Cardiac muscle cell (in vitro differentiated cells and primary cell): ENCODE measurements at regions not wholly inside any gene's neighbourhood (a gene's known extent, or its start where the extent isn't known, plus 50 kb on each side); places are given as distances from the start of the nearest gene placed in this dataset.
A peak's percentile ranks its signal among the peaks of the same experiment; 100 is the strongest.

ENCODE experiments used
- DNase-seq, 2 donors: peaks; one replicate each; pipeline versions ENCODE4 v3.0.0 to v3.0.0-alpha.2; 2010 to 2017; ENCODE audit warnings: low read depth in 1 of 2, low spot score in 1 of 2
- H3K27ac ChIP-seq: fragments of 200-600 bp; sonication (generic); 2 replicates; pipeline ENCODE4 v1.5.1; 2016
- H3K27me3 ChIP-seq: fragments of 200-600 bp; sonication (generic); 2 replicates; pipeline ENCODE4 v1.6.0; 2016; ENCODE audit warnings: control low read depth
- H3K36me3 ChIP-seq: fragments of 200-600 bp; sonication (generic); 2 replicates; pipeline ENCODE4 v1.5.1; 2016; ENCODE audit warnings: control low read depth
- H3K4me1 ChIP-seq: fragments of 200-600 bp; sonication (generic); 2 replicates; pipeline ENCODE4 v1.8.1; 2017; ENCODE audit warnings: low read depth, mild to moderate bottlenecking, mixed run types
- H3K4me3 ChIP-seq: fragments of 200-600 bp; sonication (generic); 2 replicates; pipeline ENCODE4 v1.5.1; 2016; ENCODE audit warnings: mild to moderate bottlenecking
- H3K9me3 ChIP-seq: fragments of 200-600 bp; sonication (generic); 2 replicates; pipeline ENCODE4 v1.5.1; 2017; ENCODE audit warnings: low read depth, mild to moderate bottlenecking, control low read depth
- CTCF ChIP-seq: IDR thresholded peaks from 2 replicates; pipeline ENCODE4 v1.5.1; 2012; ENCODE audit warnings: low read depth, mild to moderate bottlenecking, low read length

GRCh38 chr2:67570611-67571010 lies 173.5 kb downstream of the ETAA1 start:
- Histone ChIP-seq H3K27me3 (no peaks in the 10 kb centered on the region), H3K36me3 (no peaks in the 10 kb centered on the region), H3K9me3 (no peaks in the 10 kb centered on the region), H3K4me1 (no peaks in the 10 kb centered on the region), H3K27ac (no peak overlapping the region), H3K4me3 (no peak overlapping the region)
- no peak for TF ChIP-seq CTCF
- DNase-seq, result no peak

- DNase-seq, result no peak
These were observed 174.9 kb downstream of the ETAA1 start for GRCh38 chr2:67571785-67572718.

GRCh38 chr2:67572721-67573435 lies 175.7 kb downstream of the ETAA1 start:
- no peak overlapping the region for H3K27ac ChIP-seq
- no peaks in the 10 kb centered on the region for H3K4me1 ChIP-seq
- H3K36me3 ChIP-seq, result no peaks in the 10 kb centered on the region
- no peak for DNase-seq
- H3K9me3 ChIP-seq, result no peaks in the 10 kb centered on the region
- TF ChIP-seq CTCF, result no peak
- no peak overlapping the region for H3K4me3 ChIP-seq
- no peaks in the 10 kb centered on the region for H3K27me3 ChIP-seq

More at GRCh38 chr2:67571785-67572718, 174.9 kb downstream of the ETAA1 start:
- no peak overlapping the region for H3K27ac ChIP-seq
- TF ChIP-seq CTCF, result no peak
- H3K27me3 ChIP-seq, result no peaks in the 10 kb centered on the region
- H3K9me3 ChIP-seq, result no peaks in the 10 kb centered on the region
- H3K36me3 ChIP-seq, result no peaks in the 10 kb centered on the region
- no peak overlapping the region for H3K4me3 ChIP-seq
- H3K4me1 ChIP-seq, result no peaks in the 10 kb centered on the region

- Histone ChIP-seq H3K9me3 (no peaks in the 10 kb centered on the region), H3K4me3 (no peak overlapping the region), H3K4me1 (no peaks in the 10 kb centered on the region), H3K27ac (no peak overlapping the region), H3K27me3 (no peaks in the 10 kb centered on the region), H3K36me3 (no peaks in the 10 kb centered on the region)
- DNase-seq, result peak in 1 of 2 donors; percentile 75
- TF ChIP-seq CTCF, result no peak
These were observed 177.1 kb downstream of the ETAA1 start for GRCh38 chr2:67574230-67574629.

GRCh38 chr2:67576226-67576625 lies 179.1 kb downstream of the ETAA1 start:
- DNase-seq, result no peak
- Histone ChIP-seq H3K9me3 (no peaks in the 10 kb centered on the region), H3K27ac (no peak overlapping the region), H3K4me1 (no peaks in the 10 kb centered on the region), H3K4me3 (no peak overlapping the region), H3K27me3 (no peaks in the 10 kb centered on the region), H3K36me3 (no peaks in the 10 kb centered on the region)
- no peak for TF ChIP-seq CTCF
